B cell (primary cell): ENCODE measurements at regions not wholly inside any gene's neighbourhood (a gene's known extent, or its start where the extent isn't known, plus 50 kb on each side); places are given as distances from the start of the nearest gene placed in this dataset.

Experiments used
- ATAC-seq: fragments of 200-7000 bp; cut with Tn5 transposase; one replicate; pipeline ENCODE4 v1.10.0; 2021; ENCODE audit warnings: low read depth, mild to moderate bottlenecking, moderate number of reproducible peaks, moderate library complexity
- CTCF ChIA-PET: fragments of 350-600 bp; sonication (Branson Sonifier 250); formaldehyde crosslinking; loops from one replicate; lab custom pipeline; 2021; ENCODE audit warnings: antibody characterized with exemption, inconsistent platforms; lab: Charles Lee
- POLR2A ChIA-PET: fragments of 350-600 bp; sonication (Branson Sonifier 250); formaldehyde crosslinking; loops from one replicate; lab custom pipeline; 2021; ENCODE audit warnings: antibody characterized with exemption; lab: Charles Lee
- DNase-seq: peaks from one replicate; pipeline ENCODE4 v3.0.0; 2013
- H2AFZ ChIP-seq: 2 replicates; pipeline ENCODE4 v1.6.1; 2012; ENCODE audit warnings: mild to moderate bottlenecking, low read depth, low read length; ENCODE audit not compliant: insufficient read depth, poor library complexity, severe bottlenecking
- H3K27ac ChIP-seq, 2 donors: 1 replicate in 1 of 2; 2 replicates in 1 of 2; pipeline ENCODE4 v1.5.1; 2012 to 2013; ENCODE audit warnings: low read length in 2 of 2, mild to moderate bottlenecking in 2 of 2, moderate library complexity in 1 of 2
- H3K27me3 ChIP-seq, 4 experiments: fragments of 200-600 bp in 1 of 4; sonication (generic) in 1 of 4; replicated peaks in 1 of 4; 1 replicate in 2 of 4; 2 replicates in 2 of 4; pipeline versions ENCODE4 v1.6.1 to v1.7.0; 2013 to 2016; ENCODE audit warnings: low read length in 3 of 4, mild to moderate bottlenecking in 2 of 4, mixed read lengths in 1 of 4, moderate library complexity in 1 of 4; ENCODE audit not compliant: insufficient read depth in 4 of 4, control insufficient read depth in 3 of 4; ENCODE audit errors: control extremely low read depth in 1 of 4
- H3K36me3 ChIP-seq, 2 experiments: replicated peaks in 1 of 2; 1 replicate in 1 of 2; 2 replicates in 1 of 2; pipeline versions ENCODE4 v1.6.1 to v1.7.1; 2013; ENCODE audit warnings: low read length in 1 of 2; ENCODE audit not compliant: insufficient read depth in 2 of 2, control insufficient read depth in 1 of 2; ENCODE audit errors: control extremely low read depth in 1 of 2, extremely low read depth in 1 of 2
- H3K4me1 ChIP-seq, 2 donors: fragments of 200-600 bp in 1 of 2; sonication (generic) in 1 of 2; 1 replicate in 1 of 2; 2 replicates in 1 of 2; pipeline versions ENCODE4 v1.5.1 to v1.6.1; 2013 to 2017; ENCODE audit warnings: low read length in 2 of 2; ENCODE audit not compliant: control insufficient read depth in 2 of 2, insufficient read depth in 2 of 2
- H3K4me2 ChIP-seq: replicated peaks from 2 replicates; pipeline ENCODE3; 2012; ENCODE audit warnings: mild to moderate bottlenecking, low read depth, low read length; ENCODE audit not compliant: poor library complexity, severe bottlenecking
- H3K4me3 ChIP-seq, 5 experiments: fragments of 200-600 bp in 1 of 5; sonication (generic) in 1 of 5; 1 replicate in 3 of 5; 2 replicates in 2 of 5; pipeline versions ENCODE4 v1.5.1 to v1.7.0; 2011 to 2016; ENCODE audit warnings: low read length in 4 of 5, mild to moderate bottlenecking in 4 of 5, low read depth in 2 of 5, control low read depth in 1 of 5, moderate library complexity in 1 of 5; ENCODE audit not compliant: insufficient read depth in 1 of 5; ENCODE audit errors: control extremely low read depth in 1 of 5, extremely low read depth in 1 of 5
- H3K79me2 ChIP-seq: fragments of 200-600 bp; sonication (generic); one replicate; pipeline ENCODE4 v1.6.0; 2016; ENCODE audit warnings: low read length; ENCODE audit not compliant: control insufficient read depth, insufficient read depth
- H3K9ac ChIP-seq: fragments of 200-600 bp; sonication (generic); 2 replicates; pipeline ENCODE4 v1.6.1; 2017; ENCODE audit warnings: mild to moderate bottlenecking, low read length, moderate library complexity
- H3K9me3 ChIP-seq, 3 donors: one replicate each; pipeline versions ENCODE4 v1.6.1 to v1.7.1; 2013; ENCODE audit warnings: low read length in 2 of 3; ENCODE audit not compliant: control insufficient read depth in 2 of 3, insufficient read depth in 1 of 3; ENCODE audit errors: control extremely low read depth in 1 of 3
- H4K20me1 ChIP-seq: 2 replicates; pipeline ENCODE4 v1.6.0; 2012; ENCODE audit warnings: mild to moderate bottlenecking, low read length; ENCODE audit not compliant: insufficient read depth, control insufficient read depth, poor library complexity, severe bottlenecking
- H3K27ac Mint-ChIP-seq: one replicate; pipeline ENCODE4 v1.8.0; 2021; ENCODE audit warnings: mixed read lengths
- H3K27me3 Mint-ChIP-seq: one replicate; pipeline ENCODE4 v1.8.0; 2021; ENCODE audit warnings: mixed read lengths
- H3K4me1 Mint-ChIP-seq: one replicate; pipeline ENCODE4 v1.8.0; 2021; ENCODE audit warnings: mixed read lengths
- H3K4me3 Mint-ChIP-seq: one replicate; pipeline ENCODE4 v1.8.0; 2021; ENCODE audit warnings: mixed read lengths
- H3K9me3 Mint-ChIP-seq: one replicate; pipeline ENCODE4 v1.8.0; 2022; ENCODE audit warnings: mixed read lengths; ENCODE audit not compliant: insufficient read depth
- EZH2 ChIP-seq: IDR thresholded peaks from 2 replicates; pipeline ENCODE4 v1.6.1; 2012; ENCODE audit warnings: borderline replicate concordance, low read depth, mild to moderate bottlenecking, moderate library complexity, low read length; ENCODE audit not compliant: insufficient read depth, poor library complexity, severe bottlenecking
- WGBS: methylation state at CpG from one replicate; pipeline ENCODE4 v1.1.5; 2013; ENCODE audit warnings: missing lambda C conversion rate; ENCODE audit not compliant: insufficient coverage; 5-methylcytosine and 5-hydroxymethylcytosine counted together
- intact Hi-C: fragments of 100-400 bp; cut with micrococcal nuclease; formaldehyde crosslinking; loops from one replicate; pipeline ENCODE4 v1.10.0; 2022
- TF ChIP-seq, protein P1 (sequence below): fragments of 200-600 bp; IDR thresholded peaks from one replicate; pipeline ENCODE4 v1.8.0; 2022; ENCODE audit warnings: antibody characterized with exemption, mild to moderate bottlenecking

DNA sequence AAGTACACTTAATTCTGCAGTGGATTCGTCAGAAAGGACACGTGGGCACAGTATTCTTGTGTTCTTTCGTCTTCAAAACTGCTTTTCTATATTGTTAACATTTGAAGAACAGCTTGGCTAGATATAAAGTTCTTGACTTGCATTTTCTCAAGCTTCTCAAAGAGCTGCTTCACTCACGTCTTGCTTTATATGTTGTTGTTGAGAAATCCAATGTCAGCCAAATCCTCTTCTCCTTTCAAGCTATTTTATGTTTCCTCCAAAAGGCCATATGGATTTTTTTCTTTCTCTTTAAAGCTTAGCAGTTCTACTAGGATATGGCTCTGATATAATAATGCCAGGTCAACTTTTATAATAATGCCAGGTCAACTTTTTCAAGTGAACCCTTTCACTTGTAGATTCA lies 65.5 kb upstream of the CYP1B1 start:
- Histone ChIP-seq H3K4me3 (no peak overlapping the region), H3K9ac (no peak overlapping the region), H3K4me2 (no peak overlapping the region), H3K4me1 (no peaks in the 10 kb centered on the region), H3K9me3 (peaks cover 0 to 6% (median 0%) of the 10 kb centered on the region in 3 donors), H3K27me3 (no peaks in the 10 kb centered on the region), H4K20me1 (no peaks in the 10 kb centered on the region), H3K79me2 (no peaks in the 10 kb centered on the region), H3K36me3 (no peaks in the 10 kb centered on the region), H3K27ac (no peak overlapping the region), H2AFZ (no peak overlapping the region)
- no peaks in the 10 kb centered on the region for H3K4me1 Mint-ChIP-seq
- H3K4me3 Mint-ChIP-seq = no peak overlapping the region
- no peak overlapping the region for H3K27ac Mint-ChIP-seq
- no CpG with 5 or more reads among the region's 4 CpGs for WGBS
- ChIA-PET CTCF (no interaction called here), POLR2A (no interaction called here)
- peaks cover 5% of the 10 kb centered on the region for H3K27me3 Mint-ChIP-seq
- intact Hi-C loops = no loop called here
- TF ChIP-seq, protein P1, sequence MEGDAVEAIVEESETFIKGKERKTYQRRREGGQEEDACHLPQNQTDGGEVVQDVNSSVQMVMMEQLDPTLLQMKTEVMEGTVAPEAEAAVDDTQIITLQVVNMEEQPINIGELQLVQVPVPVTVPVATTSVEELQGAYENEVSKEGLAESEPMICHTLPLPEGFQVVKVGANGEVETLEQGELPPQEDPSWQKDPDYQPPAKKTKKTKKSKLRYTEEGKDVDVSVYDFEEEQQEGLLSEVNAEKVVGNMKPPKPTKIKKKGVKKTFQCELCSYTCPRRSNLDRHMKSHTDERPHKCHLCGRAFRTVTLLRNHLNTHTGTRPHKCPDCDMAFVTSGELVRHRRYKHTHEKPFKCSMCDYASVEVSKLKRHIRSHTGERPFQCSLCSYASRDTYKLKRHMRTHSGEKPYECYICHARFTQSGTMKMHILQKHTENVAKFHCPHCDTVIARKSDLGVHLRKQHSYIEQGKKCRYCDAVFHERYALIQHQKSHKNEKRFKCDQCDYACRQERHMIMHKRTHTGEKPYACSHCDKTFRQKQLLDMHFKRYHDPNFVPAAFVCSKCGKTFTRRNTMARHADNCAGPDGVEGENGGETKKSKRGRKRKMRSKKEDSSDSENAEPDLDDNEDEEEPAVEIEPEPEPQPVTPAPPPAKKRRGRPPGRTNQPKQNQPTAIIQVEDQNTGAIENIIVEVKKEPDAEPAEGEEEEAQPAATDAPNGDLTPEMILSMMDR = no peak
- no peak for TF ChIP-seq EZH2
- ATAC-seq (no peak), DNase-seq (no peak)
- no peaks in the 10 kb centered on the region for H3K9me3 Mint-ChIP-seq

DNA sequence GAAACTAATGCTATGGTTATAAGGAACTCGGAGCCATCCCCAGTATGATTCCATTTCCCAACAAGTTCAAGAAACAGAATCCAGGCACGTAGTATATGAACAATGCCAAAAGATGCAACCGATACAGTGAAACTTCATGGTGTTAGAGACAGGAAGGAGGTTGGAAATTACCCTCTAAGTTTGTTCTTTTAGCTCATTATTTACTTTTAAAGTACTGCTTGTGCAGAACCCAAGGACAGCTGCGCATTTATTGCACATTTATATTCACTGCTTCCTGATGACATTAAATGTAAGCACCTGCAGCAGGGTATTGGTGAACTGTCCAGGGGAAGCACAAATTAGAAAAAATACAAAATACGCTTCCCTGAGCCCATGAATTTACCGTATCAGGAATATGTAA lies 63.0 kb upstream of the CYP1B1 start:
- DNase-seq (no peak), ATAC-seq (no peak)
- TF ChIP-seq, protein P1 = no peak
- TF ChIP-seq EZH2 = no peak
- ChIA-PET POLR2A (no interaction called here), CTCF (no interaction called here)
- H3K27me3 ChIP-seq = no peaks in the 10 kb centered on the region
- H4K20me1 ChIP-seq = no peaks in the 10 kb centered on the region
- no CpG with 5 or more reads among the region's 6 CpGs for WGBS
- H3K9me3 Mint-ChIP-seq = no peaks in the 10 kb centered on the region
- H3K4me1 Mint-ChIP-seq = no peaks in the 10 kb centered on the region
- H3K36me3 ChIP-seq = no peaks in the 10 kb centered on the region
- no peak overlapping the region for H2AFZ ChIP-seq
- peaks cover 0 to 6% (median 0%) of the 10 kb centered on the region in 3 donors for H3K9me3 ChIP-seq
- intact Hi-C loops = no loop called here
- H3K4me3 Mint-ChIP-seq = no peak overlapping the region
- no peaks in the 10 kb centered on the region for H3K4me1 ChIP-seq
- H3K27me3 Mint-ChIP-seq = peaks cover 5% of the 10 kb centered on the region
- H3K4me3 ChIP-seq = no peak overlapping the region
- H3K79me2 ChIP-seq = no peaks in the 10 kb centered on the region
- H3K9ac ChIP-seq = no peak overlapping the region
- H3K27ac ChIP-seq = no peak overlapping the region
- no peak overlapping the region for H3K27ac Mint-ChIP-seq
- H3K4me2 ChIP-seq = no peak overlapping the region
